ENCODE measurements at regions not wholly inside any gene's neighbourhood (a gene's known extent, or its start where the extent isn't known, plus 50 kb on each side); places are given as distances from the start of the nearest gene placed in this dataset.

- intact Hi-C loops (cut with micrococcal nuclease; ENCODE audit: unreplicated experiment) = no loop called here
- no peak overlapping the region for H3K4me3 ChIP-seq (ENCODE audit: low read depth, low read length, poor library complexity, severe bottlenecking)
- CTCF ChIA-PET = no interaction called here
- no peak overlapping the region for H3K27ac ChIP-seq (ENCODE audit: low read depth, low read length, poor library complexity, severe bottlenecking)
- no peaks in the 10 kb centered on the region for H3K27me3 ChIP-seq (replicated peaks; ENCODE audit: insufficient read depth, low read depth, low read length, poor library complexity)
- H3K36me3 ChIP-seq (ENCODE audit: insufficient read depth, low read length, poor library complexity, severe bottlenecking) = no peaks in the 10 kb centered on the region
- no peak for DNase-seq (ENCODE audit: low spot score)
- BruUV-seq (replicated peaks) = no TSS peak
- POLR2A ChIA-PET (ENCODE audit: low non-redundant PET) = no interaction called here
- H3K9me3 ChIP-seq (ENCODE audit: low read depth, low read length, poor library complexity, severe bottlenecking) = no peaks in the 10 kb centered on the region
- no peaks in the 10 kb centered on the region for H3K4me1 ChIP-seq (ENCODE audit: insufficient read depth, low read length, poor library complexity, severe bottlenecking)
- TF ChIP-seq EZH2 (IDR thresholded peaks at IDR 0.05; ENCODE audit: borderline replicate concordance, low read depth, low read length, poor library complexity, severe bottlenecking) (no peak), CTCF (conservative IDR thresholded peaks at IDR 0.05; ENCODE audit: low read depth, low read length) (no peak)
Measured at GRCh38 chr6:167422934-167423333, 98.0 kb downstream of the TTLL2 start.

GRCh38 chr6:167424060-167424673 lies 99.3 kb downstream of the TTLL2 start:
- Histone ChIP-seq H3K27ac (ENCODE audit: low read depth, low read length, poor library complexity, severe bottlenecking) (no peak overlapping the region), H3K36me3 (ENCODE audit: insufficient read depth, low read length, poor library complexity, severe bottlenecking) (no peaks in the 10 kb centered on the region), H3K4me3 (ENCODE audit: low read depth, low read length, poor library complexity, severe bottlenecking) (no peak overlapping the region), H3K27me3 (replicated peaks; ENCODE audit: insufficient read depth, low read depth, low read length, poor library complexity) (no peaks in the 10 kb centered on the region), H3K9me3 (ENCODE audit: low read depth, low read length, poor library complexity, severe bottlenecking) (no peaks in the 10 kb centered on the region), H3K4me1 (ENCODE audit: insufficient read depth, low read length, poor library complexity, severe bottlenecking) (no peaks in the 10 kb centered on the region)
- intact Hi-C loops (cut with micrococcal nuclease; ENCODE audit: unreplicated experiment) = no loop called here
- POLR2A ChIA-PET (ENCODE audit: low non-redundant PET) = no interaction called here
- TF ChIP-seq CTCF (conservative IDR thresholded peaks at IDR 0.05; ENCODE audit: low read depth, low read length) = no peak
- no peak for TF ChIP-seq EZH2 (IDR thresholded peaks at IDR 0.05; ENCODE audit: borderline replicate concordance, low read depth, low read length, poor library complexity, severe bottlenecking)
- BruUV-seq (replicated peaks) = no TSS peak
- no peak for DNase-seq (ENCODE audit: low spot score)
- CTCF ChIA-PET = no interaction called here

DNA sequence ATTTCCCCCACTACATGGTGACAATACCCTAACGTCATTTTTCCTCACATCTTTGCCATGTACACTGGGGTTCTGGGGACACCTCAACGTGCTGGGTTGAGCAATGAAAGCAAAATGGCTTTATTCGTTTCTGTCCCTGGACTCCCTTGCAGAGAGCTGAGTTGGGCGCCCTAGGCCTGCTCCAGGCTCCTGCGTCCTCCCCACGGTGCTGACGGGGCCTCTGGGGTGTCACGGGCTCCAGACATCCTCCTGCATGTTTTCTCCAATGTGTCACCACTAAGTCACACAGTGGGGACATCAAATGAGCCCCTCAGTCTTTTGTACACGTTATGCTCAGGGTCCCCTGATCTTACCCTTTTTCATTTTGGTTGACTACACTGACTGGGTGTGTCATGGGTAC lies 99.8 kb downstream of the TTLL2 start:
- DNase-seq (ENCODE audit: low spot score) = no peak
- Histone ChIP-seq H3K4me1 (ENCODE audit: insufficient read depth, low read length, poor library complexity, severe bottlenecking) (no peaks in the 10 kb centered on the region), H3K36me3 (ENCODE audit: insufficient read depth, low read length, poor library complexity, severe bottlenecking) (no peaks in the 10 kb centered on the region), H3K9me3 (ENCODE audit: low read depth, low read length, poor library complexity, severe bottlenecking) (no peaks in the 10 kb centered on the region), H3K27ac (ENCODE audit: low read depth, low read length, poor library complexity, severe bottlenecking) (no peak overlapping the region), H3K4me3 (ENCODE audit: low read depth, low read length, poor library complexity, severe bottlenecking) (no peak overlapping the region), H3K27me3 (replicated peaks; ENCODE audit: insufficient read depth, low read depth, low read length, poor library complexity) (no peaks in the 10 kb centered on the region)
- CTCF ChIA-PET = no interaction called here
- POLR2A ChIA-PET (ENCODE audit: low non-redundant PET) = no interaction called here
- no TSS peak for BruUV-seq (replicated peaks)
- TF ChIP-seq EZH2 (IDR thresholded peaks at IDR 0.05; ENCODE audit: borderline replicate concordance, low read depth, low read length, poor library complexity, severe bottlenecking) = no peak
- TF ChIP-seq CTCF (conservative IDR thresholded peaks at IDR 0.05; ENCODE audit: low read depth, low read length) = no peak
- intact Hi-C loops (cut with micrococcal nuclease; ENCODE audit: unreplicated experiment) = no loop called here

Data from A673 (cell line).